Transverse colon (tissue), 4 donors: ENCODE measurements at regions not wholly inside any gene's neighbourhood (a gene's known extent, or its start where the extent isn't known, plus 50 kb on each side); places are given as distances from the start of the nearest gene placed in this dataset.

Source experiments
- CTCF ChIP-seq, 5 experiments: fragments of 200-600 bp in 3 of 5; fragments of 450-650 bp in 2 of 5; sonication (generic) in 3 of 5; IDR thresholded peaks; 1 replicate in 2 of 5; 2 replicates in 3 of 5; pipeline ENCODE4 v1.5.1; 2016 to 2017; ENCODE audit warnings: antibody characterized with exemption in 5 of 5, inconsistent platforms in 3 of 5, mild to moderate bottlenecking in 2 of 5, moderate library complexity in 1 of 5
- POLR2A ChIP-seq: fragments of 450-650 bp; IDR thresholded peaks from one replicate; pipeline ENCODE4 v1.6.1; 2016; ENCODE audit warnings: antibody characterized with exemption, mild to moderate bottlenecking, moderate library complexity
- POLR2AphosphoS5 ChIP-seq, 3 donors: sonication (generic); formaldehyde crosslinking; IDR thresholded peaks; one replicate each; pipeline ENCODE4 v1.6.1; 2016; ENCODE audit warnings: antibody characterized with exemption in 3 of 3

GRCh38 chr16:26952411-26952810 is 114.3 kb upstream of the C16orf82 start:
- TF ChIP-seq POLR2A (no peak), CTCF (IDR thresholded peaks at IDR 0.05) (no peak), POLR2AphosphoS5 (IDR thresholded peaks at IDR 0.05) (no peak)
